Natural killer cell treated with Interleukin-12 subunit alpha and Interleukin-12 subunit beta and Interleukin-15 and Interleukin-18, amount 100 ng/mL, for 72 hours (primary cell): ENCODE measurements at regions not wholly inside any gene's neighbourhood (a gene's known extent, or its start where the extent isn't known, plus 50 kb on each side); places are given as distances from the start of the nearest gene placed in this dataset.

Experiments used
- ATAC-seq, 2 donors: fragments of 150-1000 bp; cut with Tn5 transposase in 1 of 2; sonication (Bioruptor Pico), chemical (Tn5 transposase) in 1 of 2; 2 replicates each; pipeline ENCODE4 v1.10.0; 2021
- DNase-seq: peaks from one replicate; pipeline ENCODE4 v3.0.0; 2022; ENCODE audit warnings: low spot score
- H3K27ac Mint-ChIP-seq, 2 donors: 1 replicate in 1 of 2; 2 replicates in 1 of 2; pipeline ENCODE4 v1.8.0; 2022; ENCODE audit warnings: mixed read lengths in 2 of 2, mild to moderate bottlenecking in 1 of 2, moderate library complexity in 1 of 2
- H3K27me3 Mint-ChIP-seq, 2 donors: 1 replicate in 1 of 2; 2 replicates in 1 of 2; pipeline ENCODE4 v1.8.0; 2022; ENCODE audit warnings: mixed read lengths in 2 of 2
- H3K36me3 Mint-ChIP-seq: one replicate; pipeline ENCODE4 v1.8.0; 2022; ENCODE audit warnings: mixed read lengths
- H3K4me1 Mint-ChIP-seq, 2 donors: 1 replicate in 1 of 2; 2 replicates in 1 of 2; pipeline ENCODE4 v1.8.0; 2022; ENCODE audit warnings: low read depth in 2 of 2, mixed read lengths in 2 of 2, mild to moderate bottlenecking in 1 of 2
- H3K4me3 Mint-ChIP-seq: one replicate; pipeline ENCODE4 v1.8.0; 2022; ENCODE audit warnings: mixed read lengths
- H3K9me3 Mint-ChIP-seq: 2 replicates; pipeline ENCODE4 v1.8.0; 2022; ENCODE audit warnings: mixed read lengths

DNA sequence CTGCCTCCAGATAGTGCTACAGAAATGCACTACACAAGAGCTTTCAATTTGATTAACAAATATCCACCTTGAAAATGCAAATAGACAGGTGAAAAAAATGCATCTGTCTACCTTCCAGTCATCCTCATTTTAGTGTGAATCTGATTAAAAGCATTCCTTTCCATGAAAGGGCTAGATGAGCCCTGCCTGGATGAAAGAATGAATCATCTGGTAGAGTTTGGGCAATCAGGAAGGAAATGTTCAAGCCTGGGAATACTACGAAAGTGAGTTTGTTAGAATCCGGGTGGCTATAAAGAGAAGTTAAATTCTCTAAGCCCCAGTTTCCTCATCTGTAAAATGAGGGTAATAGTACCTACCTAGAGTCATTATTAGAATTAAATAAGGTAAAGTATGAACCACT lies 142.6 kb downstream of the FAM114A2 start:
- H3K27ac Mint-ChIP-seq = no peak overlapping the region
- no peak overlapping the region for H3K4me3 Mint-ChIP-seq
- H3K36me3 Mint-ChIP-seq = no peaks in the 10 kb centered on the region
- no peak for ATAC-seq
- no peaks in the 10 kb centered on the region for H3K4me1 Mint-ChIP-seq
- no peak for DNase-seq
- peaks cover 18 to 28% of the 10 kb centered on the region in 2 donors for H3K27me3 Mint-ChIP-seq
- no peaks in the 10 kb centered on the region for H3K9me3 Mint-ChIP-seq

DNA sequence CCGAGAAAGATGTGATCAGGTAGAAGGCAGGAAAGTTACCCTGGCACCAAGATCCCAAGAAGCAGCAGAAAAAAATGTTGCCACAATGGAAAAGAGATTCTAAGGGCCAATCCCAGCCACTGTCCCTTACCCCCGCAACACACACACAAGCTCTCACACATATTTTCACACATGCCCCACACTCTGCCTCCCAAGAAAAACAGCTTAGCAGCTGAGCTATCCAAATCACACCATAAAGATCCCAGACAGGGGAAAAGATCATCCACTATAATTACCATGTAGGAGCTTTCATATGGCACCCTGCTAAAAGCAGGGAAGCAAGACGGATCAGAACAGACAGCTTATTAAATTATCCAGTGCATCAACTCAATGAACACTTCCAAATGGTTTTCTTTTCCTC lies 143.4 kb downstream of the FAM114A2 start:
- Mint-ChIP-seq H3K27ac (no peak overlapping the region), H3K27me3 (peaks cover 18 to 28% of the 10 kb centered on the region in 2 donors), H3K4me1 (no peaks in the 10 kb centered on the region), H3K4me3 (no peak overlapping the region), H3K9me3 (no peaks in the 10 kb centered on the region), H3K36me3 (no peaks in the 10 kb centered on the region)
- DNase-seq (no peak), ATAC-seq (no peak)

DNA sequence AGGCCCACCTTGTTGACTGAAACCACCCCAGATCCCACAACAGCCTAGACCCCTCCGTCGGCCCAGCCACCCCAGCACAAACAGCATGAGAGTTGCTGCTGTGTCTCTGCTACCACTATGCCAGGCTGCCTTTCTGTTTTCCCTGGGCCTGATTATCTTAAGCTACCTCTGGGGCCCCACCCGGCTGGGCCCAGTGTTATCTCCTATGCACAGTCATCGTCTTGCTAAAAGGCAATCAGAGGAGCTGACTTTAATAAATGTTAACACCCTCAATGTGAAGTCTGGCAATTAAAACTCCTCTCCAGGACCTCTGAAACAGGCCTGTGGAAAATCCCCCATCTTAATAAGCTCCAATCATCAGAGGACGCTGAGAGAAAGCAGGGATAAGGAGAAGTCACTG lies 144.9 kb downstream of the FAM114A2 start:
- Mint-ChIP-seq H3K9me3 (no peaks in the 10 kb centered on the region), H3K27ac (no peak overlapping the region), H3K36me3 (no peaks in the 10 kb centered on the region), H3K4me3 (no peak overlapping the region), H3K27me3 (peaks cover 15 to 22% of the 10 kb centered on the region in 2 donors), H3K4me1 (no peaks in the 10 kb centered on the region)
- no peak for DNase-seq
- no peak for ATAC-seq

DNA sequence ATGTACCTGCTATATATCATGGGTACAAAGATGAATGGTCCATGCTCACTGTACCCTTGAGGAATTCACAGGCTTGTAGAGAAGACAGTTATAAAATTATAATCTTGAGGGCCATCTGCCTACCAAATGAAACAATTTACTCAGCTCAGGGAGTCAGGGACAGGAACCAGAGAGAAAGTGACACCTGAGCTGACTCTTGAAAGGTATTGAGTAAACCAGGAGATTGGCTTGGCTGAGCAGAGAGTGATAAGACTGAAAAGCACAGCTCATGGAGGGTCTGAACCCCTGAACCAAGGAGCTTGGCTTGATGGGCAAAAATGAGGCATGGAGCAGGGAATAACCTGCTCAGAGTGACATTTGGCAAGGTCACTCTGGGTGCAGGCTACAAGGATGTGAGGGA lies 147.3 kb downstream of the FAM114A2 start:
- no peaks in the 10 kb centered on the region for H3K36me3 Mint-ChIP-seq

DNA sequence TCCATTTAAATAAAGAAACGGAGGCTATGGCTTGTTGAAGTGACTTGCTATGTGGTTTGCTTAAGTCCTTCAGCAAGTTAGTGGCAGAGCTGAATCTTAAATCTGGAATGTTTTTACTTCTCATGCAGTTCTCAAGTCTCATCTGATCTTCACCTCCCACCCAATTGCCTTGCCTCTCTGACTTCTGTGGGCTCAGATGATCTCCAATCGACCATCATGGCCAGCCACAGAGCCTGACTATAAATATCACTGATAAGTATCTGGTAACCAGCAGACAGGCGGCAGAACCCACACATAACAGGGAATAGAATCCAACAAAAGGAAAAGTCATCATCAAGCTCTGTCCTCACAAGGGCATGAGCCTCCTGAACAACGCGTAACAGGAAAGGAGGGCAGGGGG lies 149.9 kb downstream of the FAM114A2 start:
- H3K27me3 Mint-ChIP-seq = peaks cover 0 to 9% of the 10 kb centered on the region in 2 donors
- ATAC-seq = no peak

More for the DNA sequence above, 147.3 kb downstream of the FAM114A2 start:
- ATAC-seq (no peak), DNase-seq (no peak)
- Mint-ChIP-seq H3K27ac (no peak overlapping the region), H3K9me3 (no peaks in the 10 kb centered on the region), H3K4me1 (no peaks in the 10 kb centered on the region), H3K4me3 (no peak overlapping the region), H3K27me3 (peaks cover 7 to 9% of the 10 kb centered on the region in 2 donors)

DNA sequence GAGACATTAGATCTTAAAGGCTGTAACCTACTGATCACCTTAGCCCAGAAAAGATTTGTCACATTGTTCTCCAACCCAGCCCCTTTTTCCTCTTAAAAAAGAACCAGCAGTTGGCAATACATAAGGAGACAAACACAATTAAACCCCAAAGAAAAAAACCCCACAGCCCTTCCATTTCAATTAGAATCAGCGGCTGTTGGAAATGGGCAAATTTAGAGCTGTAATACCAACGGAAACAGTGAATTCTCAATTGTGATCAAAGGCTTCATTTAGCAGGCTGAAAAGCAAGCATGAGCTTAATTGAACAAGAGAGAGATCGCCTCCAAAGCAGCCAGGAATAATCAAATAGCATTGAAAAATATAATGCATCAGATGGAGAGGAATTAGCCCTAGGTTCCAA lies 153.6 kb downstream of the FAM114A2 start:
- no peak overlapping the region for H3K4me3 Mint-ChIP-seq
- peaks cover 9 to 17% of the 10 kb centered on the region in 2 donors for H3K27me3 Mint-ChIP-seq
- no peaks in the 10 kb centered on the region for H3K4me1 Mint-ChIP-seq
- H3K9me3 Mint-ChIP-seq = no peaks in the 10 kb centered on the region
- no peak for DNase-seq
- H3K27ac Mint-ChIP-seq = no peak overlapping the region
- ATAC-seq = no peak
- no peaks in the 10 kb centered on the region for H3K36me3 Mint-ChIP-seq

More for the DNA sequence above, 149.9 kb downstream of the FAM114A2 start:
- Mint-ChIP-seq H3K4me1 (no peaks in the 10 kb centered on the region), H3K36me3 (no peaks in the 10 kb centered on the region), H3K27ac (no peak overlapping the region), H3K9me3 (no peaks in the 10 kb centered on the region), H3K4me3 (no peak overlapping the region)
- no peak for DNase-seq

DNA sequence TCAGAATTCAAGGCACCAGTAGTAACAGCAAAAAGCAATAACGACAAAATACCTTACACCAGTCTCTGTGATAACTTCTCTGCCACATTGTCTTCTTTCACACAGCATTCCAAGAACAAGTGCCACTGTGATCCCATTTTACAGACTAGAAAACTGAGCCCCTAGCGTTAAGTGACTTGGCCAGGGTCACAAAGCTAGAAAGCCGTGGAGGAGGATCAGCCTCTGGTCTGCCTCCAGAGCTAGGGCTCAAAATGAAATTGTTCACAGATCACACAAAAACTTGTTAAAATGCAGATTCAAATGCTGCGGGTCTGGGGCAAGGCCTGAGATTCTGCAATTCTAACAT lies 154.1 kb downstream of the FAM114A2 start:
- H3K27ac Mint-ChIP-seq = no peak overlapping the region

DNA sequence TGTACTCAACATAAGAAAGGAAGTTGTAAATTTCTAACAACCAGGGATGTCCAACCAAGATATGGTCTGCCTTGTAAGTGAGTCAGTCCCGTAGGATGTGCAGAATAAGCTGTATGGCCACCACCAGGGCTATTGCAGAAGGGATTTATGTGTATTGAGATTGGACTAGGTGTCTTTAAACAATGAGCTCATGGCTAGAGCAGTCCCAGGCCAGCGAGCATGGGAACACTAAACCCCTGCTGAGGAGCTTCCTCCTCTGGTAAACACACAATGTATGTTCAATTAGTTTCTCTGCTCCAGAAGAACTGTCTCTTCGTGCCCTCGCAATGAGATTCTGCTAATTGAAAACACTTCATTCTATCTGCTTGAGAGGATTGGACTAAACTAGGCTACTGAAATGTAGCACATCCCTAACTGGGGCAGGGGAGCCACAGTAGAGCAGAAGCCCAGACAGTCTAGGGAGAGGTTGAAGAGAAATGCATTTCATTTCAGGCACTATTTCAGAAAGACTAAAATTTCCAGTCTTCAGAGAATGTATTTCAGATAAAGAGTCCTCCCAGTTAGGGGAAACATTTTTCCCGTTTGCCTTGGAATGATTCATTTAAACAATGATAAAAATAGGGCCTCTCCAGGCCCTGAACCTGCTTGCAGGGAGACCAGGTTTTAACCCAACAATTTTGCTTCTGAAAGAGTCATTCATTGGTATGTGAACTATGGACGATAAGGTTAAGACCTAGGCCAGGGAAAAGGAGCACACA lies 154.7 kb downstream of the FAM114A2 start:
- no peak overlapping the region for H3K27ac Mint-ChIP-seq
- no peaks in the 10 kb centered on the region for H3K9me3 Mint-ChIP-seq
- no peaks in the 10 kb centered on the region for H3K36me3 Mint-ChIP-seq
- no peaks in the 10 kb centered on the region for H3K4me1 Mint-ChIP-seq
- no peak overlapping the region for H3K4me3 Mint-ChIP-seq
- ATAC-seq (peak in 1 of 2 donors; percentile 38), DNase-seq (no peak)
- H3K27me3 Mint-ChIP-seq = peaks cover 9 to 26% of the 10 kb centered on the region in 2 donors

More for the DNA sequence above, 154.1 kb downstream of the FAM114A2 start:
- Mint-ChIP-seq H3K9me3 (no peaks in the 10 kb centered on the region), H3K36me3 (no peaks in the 10 kb centered on the region), H3K4me1 (no peaks in the 10 kb centered on the region), H3K27me3 (peaks cover 9 to 20% of the 10 kb centered on the region in 2 donors), H3K4me3 (no peak overlapping the region)
- ATAC-seq (no peak), DNase-seq (no peak)

DNA sequence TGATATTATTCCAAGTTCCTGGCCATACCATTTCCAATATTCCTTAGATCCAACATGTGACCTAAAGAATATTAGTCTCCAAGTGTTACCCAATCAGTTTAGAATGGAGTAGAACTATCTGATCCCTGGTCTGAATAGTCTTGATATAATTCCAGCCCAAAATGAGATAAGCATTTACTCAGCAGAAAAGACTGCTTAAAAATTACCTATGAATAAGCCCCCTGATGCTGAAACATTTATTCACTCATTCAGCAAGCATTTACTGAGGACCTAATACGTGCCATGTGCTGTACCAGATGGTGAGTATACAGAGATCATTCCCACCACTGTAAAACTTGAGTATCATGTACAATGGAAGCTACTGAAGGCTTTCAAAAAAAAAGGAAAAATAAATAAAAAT lies 157.0 kb downstream of the FAM114A2 start:
- no peak overlapping the region for H3K27ac Mint-ChIP-seq
- ATAC-seq (no peak), DNase-seq (no peak)
- no peaks in the 10 kb centered on the region for H3K4me1 Mint-ChIP-seq
- peaks cover 19 to 45% of the 10 kb centered on the region in 2 donors for H3K27me3 Mint-ChIP-seq
- no peaks in the 10 kb centered on the region for H3K36me3 Mint-ChIP-seq
- H3K9me3 Mint-ChIP-seq = no peaks in the 10 kb centered on the region
- H3K4me3 Mint-ChIP-seq = no peak overlapping the region

DNA sequence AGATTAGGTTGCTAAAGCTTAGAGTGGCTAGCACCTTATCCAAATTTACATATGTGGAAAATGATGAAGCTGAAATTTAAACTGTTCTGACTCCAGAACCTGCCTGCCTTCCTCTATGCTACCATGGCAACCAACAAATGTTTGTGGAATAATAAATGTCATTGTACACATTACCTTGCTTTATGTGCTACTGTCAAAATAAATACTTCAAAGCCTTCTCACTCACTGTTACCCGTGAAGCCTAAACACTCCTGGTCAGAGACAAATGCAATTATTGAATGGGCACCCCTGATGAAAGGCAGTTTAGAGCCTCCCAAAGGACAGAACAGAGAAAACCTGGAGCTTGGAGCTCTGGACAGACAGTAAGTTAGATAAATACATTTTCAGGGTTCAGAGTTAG lies 158.6 kb downstream of the FAM114A2 start:
- H3K27me3 Mint-ChIP-seq = peaks cover 19 to 50% of the 10 kb centered on the region in 2 donors
- ATAC-seq = no peak
- H3K4me1 Mint-ChIP-seq = no peaks in the 10 kb centered on the region
- H3K4me3 Mint-ChIP-seq = no peak overlapping the region
- no peak for DNase-seq
- H3K9me3 Mint-ChIP-seq = no peaks in the 10 kb centered on the region
- H3K36me3 Mint-ChIP-seq = no peaks in the 10 kb centered on the region
- H3K27ac Mint-ChIP-seq = no peak overlapping the region

DNA sequence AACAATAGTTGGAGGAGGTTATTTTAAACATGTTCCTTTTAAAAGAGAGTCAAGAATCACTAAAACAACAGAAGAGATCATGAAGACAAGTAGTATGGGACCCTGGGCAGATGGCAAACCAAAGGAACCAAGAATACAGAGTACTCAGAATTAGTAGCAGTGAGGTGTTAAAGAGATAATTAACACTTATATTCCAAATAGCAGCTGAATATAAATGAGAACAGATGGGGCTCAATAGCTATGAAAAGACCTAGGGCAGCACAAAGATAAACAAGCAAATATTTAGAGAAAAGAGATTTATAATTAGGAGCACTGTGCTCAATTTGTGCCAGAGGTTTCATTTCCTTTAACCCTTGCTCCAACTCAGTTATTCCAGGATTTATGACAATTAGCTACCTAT lies 159.1 kb downstream of the FAM114A2 start:
- H3K4me1 Mint-ChIP-seq = no peaks in the 10 kb centered on the region
- peaks cover 19 to 50% of the 10 kb centered on the region in 2 donors for H3K27me3 Mint-ChIP-seq
- ATAC-seq = no peak
- no peak overlapping the region for H3K27ac Mint-ChIP-seq
- H3K36me3 Mint-ChIP-seq = no peaks in the 10 kb centered on the region
- no peaks in the 10 kb centered on the region for H3K9me3 Mint-ChIP-seq
- no peak for DNase-seq
- H3K4me3 Mint-ChIP-seq = no peak overlapping the region

DNA sequence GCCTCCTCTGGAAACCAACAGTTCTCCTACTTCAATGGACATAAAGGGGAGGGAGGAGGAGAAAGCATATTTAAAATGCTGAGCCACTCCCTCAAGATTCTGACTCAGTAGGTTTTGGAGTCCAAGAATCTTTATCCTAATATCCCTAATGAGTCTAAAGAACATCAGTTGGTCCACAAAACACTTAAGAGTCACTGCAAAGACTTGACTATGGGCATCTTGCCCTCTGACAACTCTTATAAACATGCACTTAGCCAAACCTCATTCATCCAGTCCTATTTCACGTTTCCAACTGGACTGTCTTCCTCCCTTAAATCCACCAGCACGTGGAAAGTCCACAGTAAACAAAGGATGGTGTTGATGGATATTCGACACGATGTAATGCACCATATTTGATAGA lies 172.5 kb downstream of the FAM114A2 start:
- H3K4me3 Mint-ChIP-seq = no peak overlapping the region
- H3K4me1 Mint-ChIP-seq = no peaks in the 10 kb centered on the region
- no peaks in the 10 kb centered on the region for H3K9me3 Mint-ChIP-seq
- no peak for ATAC-seq
- no peak overlapping the region for H3K27ac Mint-ChIP-seq
- H3K27me3 Mint-ChIP-seq = peaks cover 17 to 43% of the 10 kb centered on the region in 2 donors
- peaks cover 5% of the 10 kb centered on the region for H3K36me3 Mint-ChIP-seq
- DNase-seq = no peak

DNA sequence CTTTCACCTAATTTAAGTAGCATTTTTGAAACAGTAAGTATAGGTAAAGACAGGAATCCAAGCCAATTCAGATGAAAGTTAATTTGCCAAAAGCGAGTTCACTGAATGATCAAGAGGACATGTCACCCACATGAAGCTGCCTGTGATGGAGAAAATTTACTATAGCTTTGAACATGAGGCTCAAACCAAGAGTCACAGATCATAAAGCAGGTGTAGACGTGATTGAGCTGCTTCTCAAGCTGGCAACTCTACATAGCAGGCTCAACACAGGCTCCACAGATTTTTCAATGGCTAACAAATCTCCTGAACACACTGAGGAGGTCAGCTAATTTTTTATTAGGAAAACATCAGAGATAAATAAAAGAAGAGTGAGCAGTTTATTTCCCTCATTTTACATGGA lies 173.7 kb downstream of the FAM114A2 start:
- no peak overlapping the region for H3K4me3 Mint-ChIP-seq
- no peaks in the 10 kb centered on the region for H3K9me3 Mint-ChIP-seq
- no peaks in the 10 kb centered on the region for H3K4me1 Mint-ChIP-seq
- DNase-seq = no peak
- peaks cover 15 to 41% of the 10 kb centered on the region in 2 donors for H3K27me3 Mint-ChIP-seq
- H3K27ac Mint-ChIP-seq = no peak overlapping the region
- ATAC-seq = no peak
- H3K36me3 Mint-ChIP-seq = no peaks in the 10 kb centered on the region

DNA sequence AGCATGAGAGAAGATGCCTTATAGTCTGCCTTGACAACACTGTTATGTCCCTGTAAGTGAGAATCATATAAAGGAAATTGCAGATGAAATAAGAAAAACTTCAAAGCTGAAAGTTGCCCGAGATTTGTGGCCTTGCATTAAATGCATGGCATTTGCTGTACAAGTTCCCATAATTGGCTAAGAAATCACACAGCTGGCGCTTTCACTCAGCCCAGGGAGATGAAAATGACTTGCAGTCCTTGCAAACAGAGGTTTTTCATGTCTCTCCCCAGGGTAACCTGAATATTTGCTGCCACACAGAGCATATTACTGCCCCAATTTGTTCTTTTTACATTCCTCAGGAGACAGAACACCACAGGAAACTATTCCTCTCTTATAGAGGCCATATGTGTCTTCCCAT lies 174.8 kb downstream of the FAM114A2 start:
- Mint-ChIP-seq H3K4me1 (no peaks in the 10 kb centered on the region), H3K36me3 (no peaks in the 10 kb centered on the region), H3K27me3 (peaks cover 16 to 41% of the 10 kb centered on the region in 2 donors), H3K27ac (no peak overlapping the region), H3K4me3 (no peak overlapping the region), H3K9me3 (no peaks in the 10 kb centered on the region)
- ATAC-seq (no peak), DNase-seq (no peak)
